GM19035 (cell line): ENCODE measurements at regions not wholly inside any gene's neighbourhood (a gene's known extent, or its start where the extent isn't known, plus 50 kb on each side); places are given as distances from the start of the nearest gene placed in this dataset.
"Not testable (repeated sequence)": the region's sequence is repeated elsewhere in the genome, so short reads cannot be mapped to it uniquely, and the experiment has no call there.

ENCODE experiments used
- ATAC-seq: cut with Tn5 transposase; IDR thresholded peaks from one replicate; pipeline ENCODE4 v1.9.1; 2021; ENCODE audit not compliant: unreplicated experiment

DNA sequence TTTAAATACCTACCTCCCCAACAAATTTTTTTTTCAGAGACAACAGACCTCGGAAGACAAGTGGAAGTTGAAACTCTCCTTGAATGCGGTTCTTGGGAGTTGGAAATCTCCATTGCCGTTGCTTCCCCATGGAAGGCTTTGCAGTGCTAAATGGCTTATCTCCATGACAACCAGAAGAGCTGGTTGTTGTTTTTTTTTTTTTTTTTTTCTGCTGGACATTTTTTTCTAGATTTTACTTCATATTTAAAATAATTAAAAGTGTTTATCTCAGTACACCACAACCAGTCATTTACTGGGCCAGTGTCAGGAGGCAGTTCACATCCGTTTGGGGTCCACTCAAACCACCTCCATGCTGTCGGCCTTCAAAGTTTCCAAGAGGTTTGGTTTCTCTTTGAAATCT, 348.5 kb upstream of the PRKCQ start:
- no peak for ATAC-seq

DNA sequence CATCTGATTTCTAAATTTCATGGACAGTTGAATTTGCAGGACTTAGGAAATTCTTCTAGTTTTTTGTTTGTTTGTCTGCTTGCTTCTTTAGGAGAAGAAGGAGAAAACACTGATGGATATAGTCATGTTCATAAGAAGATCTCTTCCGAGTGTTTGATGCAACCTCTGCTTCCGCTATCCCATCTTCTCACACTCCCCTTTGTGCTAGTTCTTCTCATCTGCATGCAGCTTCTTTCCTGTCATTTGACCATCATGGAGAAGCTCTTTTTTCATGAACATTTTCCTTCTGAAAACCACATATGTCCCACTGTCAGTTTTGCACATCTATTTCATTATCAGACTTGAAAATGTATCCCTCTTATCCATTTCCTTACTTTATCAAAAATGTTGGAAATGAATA, 346.9 kb upstream of the PRKCQ start:
- ATAC-seq: no peak

DNA sequence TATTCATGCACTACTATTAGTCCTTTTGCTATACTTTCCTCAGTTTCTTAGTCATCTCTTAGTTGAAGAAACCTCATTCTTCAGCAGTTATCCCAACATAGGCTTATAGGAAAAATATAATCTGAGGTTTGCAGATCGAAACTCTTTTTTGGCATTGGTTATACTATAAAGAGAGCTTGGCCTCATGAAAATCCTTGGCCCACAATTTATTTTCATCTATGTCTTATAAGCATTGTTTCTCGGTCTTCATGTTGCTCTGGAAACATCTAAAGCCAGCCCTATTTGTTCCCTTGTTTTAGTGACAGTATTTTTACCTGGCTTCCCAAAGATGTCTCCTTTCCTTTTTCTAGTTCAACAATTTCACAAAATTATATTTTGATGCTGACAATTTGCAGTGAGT, 345.1 kb upstream of the PRKCQ start:
- no peak for ATAC-seq

DNA sequence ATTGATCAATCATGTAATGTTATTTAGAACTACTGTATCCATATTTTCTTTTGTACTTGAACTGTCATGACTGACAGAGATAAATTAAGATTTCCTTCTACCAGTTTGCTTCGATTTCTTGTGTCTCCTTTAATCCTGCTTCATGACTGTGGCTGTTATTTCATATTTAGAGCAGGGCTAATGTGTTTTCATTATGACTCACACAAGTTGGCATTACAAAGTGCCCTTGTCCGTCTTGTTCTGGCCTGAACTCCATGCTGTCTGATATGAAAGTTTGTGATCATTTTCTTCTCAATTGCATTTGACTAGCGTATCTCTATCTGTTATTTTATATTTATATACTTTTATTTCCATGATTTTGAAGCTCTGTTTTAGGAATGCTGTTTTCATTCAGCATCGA, 344.1 kb upstream of the PRKCQ start:
- ATAC-seq: no peak

DNA sequence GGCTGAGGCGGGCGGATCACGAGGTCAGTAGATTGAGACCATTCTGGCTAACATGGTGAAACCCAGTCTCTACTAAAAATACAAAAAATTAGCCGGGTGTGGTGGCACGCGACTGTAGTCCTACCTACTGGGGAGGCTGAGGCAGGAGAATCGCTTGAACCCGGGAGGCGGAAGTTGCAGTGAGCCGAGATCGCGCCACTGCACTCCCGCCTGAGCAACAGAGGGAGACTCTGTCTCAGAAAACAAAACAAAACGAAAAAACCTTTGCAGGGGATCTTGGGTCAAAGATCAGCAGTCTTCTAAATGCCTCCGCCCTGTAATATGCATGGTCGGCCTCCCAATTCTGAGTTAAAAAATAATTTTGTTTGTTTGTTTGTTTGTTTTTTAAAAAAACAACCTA, 340.9 kb upstream of the PRKCQ start:
- ATAC-seq: not testable (repeated sequence)

DNA sequence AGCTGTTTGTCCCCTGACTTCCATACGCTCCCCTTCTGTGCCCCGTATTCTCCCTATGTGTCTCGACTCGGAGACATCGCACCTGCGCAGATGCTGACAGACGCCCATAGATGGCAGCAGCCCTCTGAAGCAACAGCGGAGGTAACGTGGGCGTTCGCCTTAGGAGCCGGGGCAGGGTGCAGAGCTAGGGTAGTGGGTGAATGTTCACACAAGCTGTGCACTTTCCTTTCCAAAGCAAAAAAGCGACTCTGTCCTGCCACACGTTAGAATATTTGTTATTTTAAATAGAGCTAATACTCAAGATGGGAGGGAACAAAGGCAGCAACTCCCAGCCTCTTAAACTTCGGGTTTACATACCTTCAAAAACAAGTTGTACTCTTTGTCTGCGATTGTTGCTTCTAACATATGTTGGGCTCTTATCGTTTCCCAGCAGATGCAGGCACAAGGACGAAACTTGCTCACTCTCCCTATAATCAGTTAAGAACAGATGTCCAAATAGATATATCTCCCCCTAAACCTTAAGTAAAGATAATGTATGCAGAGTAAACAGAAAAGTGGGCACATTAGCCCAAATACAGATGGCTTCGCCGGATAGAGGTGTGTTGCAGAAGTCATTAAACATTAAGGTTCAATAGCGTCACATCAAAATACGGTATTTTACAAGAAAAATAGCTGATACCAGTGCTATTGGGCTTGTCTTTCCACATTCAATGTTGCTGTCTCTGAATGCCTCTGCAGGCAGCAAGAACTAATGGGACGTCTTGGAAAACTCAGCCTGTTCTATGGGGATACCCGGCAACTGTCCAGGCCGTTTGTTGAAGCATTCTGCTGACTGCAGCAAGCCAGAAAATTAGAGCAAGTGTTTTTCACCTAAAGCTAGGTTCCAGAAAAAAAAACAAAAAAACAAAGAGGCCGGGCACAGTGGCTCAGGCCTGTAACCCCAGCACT, 340.3 kb upstream of the PRKCQ start:
- peak; percentile 98 for ATAC-seq

DNA sequence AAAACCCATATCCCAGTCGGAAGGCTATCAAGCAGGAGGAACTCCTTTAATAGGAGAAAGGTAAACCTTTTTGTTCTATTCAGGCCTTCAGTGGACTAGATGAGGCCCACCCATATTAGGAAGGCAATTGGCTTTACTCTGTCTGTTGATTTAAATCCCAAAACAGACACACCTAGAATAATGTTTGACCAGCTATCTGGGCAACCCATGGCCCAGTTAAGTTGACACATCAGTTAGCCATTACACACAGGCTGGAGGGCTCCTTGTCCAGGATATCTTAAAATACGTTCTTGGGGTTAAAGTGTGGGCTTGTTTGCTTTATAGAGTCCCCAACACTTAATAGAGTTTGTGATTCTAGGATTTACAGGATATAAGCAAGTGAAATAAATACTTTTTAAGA, 339.0 kb upstream of the PRKCQ start:
- ATAC-seq: no peak

DNA sequence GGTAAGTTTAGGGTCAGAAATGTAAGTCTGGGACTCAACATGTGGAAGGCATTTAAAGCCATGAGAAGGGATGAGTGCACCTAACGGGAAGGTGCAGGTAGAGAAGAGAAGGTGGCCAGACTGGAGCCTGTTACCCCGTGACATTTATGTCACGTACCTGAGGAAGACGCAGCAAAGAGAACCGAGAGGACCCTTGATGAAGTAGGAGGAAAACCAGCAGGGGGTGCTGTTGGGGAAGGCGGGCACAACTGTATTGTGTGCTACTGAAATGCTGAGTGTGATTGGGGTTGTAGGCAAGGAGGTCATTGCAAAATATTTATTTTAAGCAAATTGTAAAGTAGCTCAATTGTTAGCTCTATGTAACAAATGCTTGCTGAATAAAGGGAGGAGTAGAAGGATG, 338.2 kb upstream of the PRKCQ start:
- no peak for ATAC-seq

DNA sequence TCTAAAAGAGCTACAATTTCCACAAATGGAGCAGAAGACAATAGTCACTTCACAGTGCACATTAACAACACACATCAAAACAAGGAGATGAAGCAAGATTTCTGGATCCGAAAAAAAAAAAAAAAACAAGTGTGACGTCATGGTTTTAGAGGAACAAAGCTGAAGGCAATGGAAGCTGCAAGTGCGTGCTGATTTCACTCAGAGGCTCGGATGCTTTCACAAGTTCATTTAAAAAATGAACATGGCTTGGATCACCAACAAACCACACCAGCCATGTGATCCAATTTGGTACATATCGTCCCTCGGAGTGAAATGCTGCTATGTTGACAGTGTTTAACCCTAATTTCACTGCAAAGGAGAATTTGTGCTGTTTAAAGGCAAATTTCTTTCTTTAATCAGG, 337.0 kb upstream of the PRKCQ start:
- ATAC-seq: no peak

DNA sequence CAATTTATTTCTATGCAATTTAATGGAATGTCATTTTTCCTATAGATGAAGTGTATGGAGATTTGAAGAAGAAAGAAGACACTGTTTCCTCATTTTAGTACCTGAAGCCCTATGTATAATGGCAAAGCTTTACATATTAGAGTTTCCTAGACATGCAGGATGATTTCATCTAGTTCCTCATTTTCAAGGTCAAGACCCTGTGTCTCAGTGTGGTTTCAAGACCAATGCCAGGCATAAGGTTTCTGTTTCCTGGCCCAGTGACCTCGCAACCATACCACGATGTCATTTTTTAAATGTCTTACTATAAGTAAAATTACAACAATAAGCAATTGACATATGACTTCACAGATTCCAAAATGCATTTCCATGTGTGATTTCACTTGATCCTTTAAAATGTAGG, 336.5 kb upstream of the PRKCQ start:
- peak; percentile 35 for ATAC-seq

DNA sequence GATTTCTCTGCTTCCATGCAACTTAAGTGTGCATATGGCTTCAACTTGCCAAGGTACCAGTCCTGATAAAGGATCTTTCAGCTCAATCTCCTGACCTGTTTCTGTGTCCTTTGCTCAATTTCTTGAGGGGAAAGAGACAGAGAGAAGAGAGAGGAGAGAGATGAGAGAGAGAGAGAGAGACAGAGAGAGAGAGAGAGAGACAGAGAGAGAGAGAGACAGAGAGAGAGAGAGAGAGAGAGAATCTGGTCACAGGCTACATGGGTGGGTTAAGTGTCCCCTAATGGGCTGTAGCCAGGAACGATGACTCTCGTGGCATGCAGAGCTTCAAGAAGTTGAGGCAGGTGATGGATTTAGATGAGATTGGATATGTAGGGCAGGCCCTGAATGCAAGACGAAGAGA, 335.2 kb upstream of the PRKCQ start:
- ATAC-seq: no peak

DNA sequence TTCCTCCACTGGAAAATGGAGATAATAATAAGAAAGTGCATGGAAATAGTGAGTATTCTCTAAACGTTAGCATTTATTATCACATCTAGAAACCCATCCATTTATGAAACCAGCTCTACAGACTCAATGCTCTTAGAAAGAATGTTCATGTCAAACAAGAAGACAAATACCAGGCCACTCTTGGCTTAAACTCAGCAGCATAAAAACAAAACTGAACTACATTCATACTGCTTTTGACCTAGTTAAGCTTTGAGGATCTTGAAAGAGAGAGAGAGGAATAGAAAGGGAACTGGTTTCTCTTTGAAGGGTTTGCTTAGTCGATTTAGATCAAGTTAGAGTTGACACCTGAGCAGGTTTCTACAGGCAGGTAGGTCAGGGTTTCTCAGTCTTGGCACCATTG, 332.9 kb upstream of the PRKCQ start:
- ATAC-seq: no peak

DNA sequence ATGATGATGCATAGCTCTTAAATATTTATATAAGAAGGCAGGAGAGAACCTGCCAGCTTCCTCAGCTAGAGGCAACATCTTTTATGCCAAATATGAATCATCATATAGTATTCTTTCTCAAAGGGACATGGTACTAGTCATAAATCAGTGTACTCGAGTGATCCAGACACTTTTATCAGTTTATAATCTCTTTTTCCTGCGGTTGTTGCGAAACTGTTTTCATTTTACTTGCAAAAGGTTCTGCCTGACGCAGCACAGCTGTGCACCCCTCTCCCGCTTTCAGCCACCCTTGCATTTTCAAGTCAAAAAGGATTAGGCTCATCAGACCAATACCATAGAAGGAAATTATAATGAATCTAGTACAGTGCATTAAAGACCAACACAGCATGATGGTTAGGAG, 332.3 kb upstream of the PRKCQ start:
- ATAC-seq: no peak

DNA sequence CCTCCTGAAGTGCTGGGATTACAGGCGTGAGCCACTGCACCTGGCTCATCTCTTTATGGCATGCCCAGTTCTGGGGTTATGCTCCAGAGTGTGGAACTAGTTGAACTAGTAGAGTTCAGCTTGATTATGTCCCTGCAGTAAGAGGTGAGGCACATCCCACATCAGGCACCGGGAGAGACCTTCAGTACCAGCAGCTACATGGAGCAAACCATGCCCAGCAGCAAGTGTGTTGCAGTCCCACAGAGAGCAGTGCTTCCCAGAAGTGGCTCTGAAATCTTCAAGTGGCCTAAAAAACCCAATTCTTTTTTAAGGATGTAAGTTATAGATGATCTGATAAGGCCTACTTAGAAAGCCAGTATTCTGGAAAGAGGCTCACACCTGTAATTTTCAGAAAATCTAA, 331.9 kb upstream of the PRKCQ start:
- no peak for ATAC-seq

DNA sequence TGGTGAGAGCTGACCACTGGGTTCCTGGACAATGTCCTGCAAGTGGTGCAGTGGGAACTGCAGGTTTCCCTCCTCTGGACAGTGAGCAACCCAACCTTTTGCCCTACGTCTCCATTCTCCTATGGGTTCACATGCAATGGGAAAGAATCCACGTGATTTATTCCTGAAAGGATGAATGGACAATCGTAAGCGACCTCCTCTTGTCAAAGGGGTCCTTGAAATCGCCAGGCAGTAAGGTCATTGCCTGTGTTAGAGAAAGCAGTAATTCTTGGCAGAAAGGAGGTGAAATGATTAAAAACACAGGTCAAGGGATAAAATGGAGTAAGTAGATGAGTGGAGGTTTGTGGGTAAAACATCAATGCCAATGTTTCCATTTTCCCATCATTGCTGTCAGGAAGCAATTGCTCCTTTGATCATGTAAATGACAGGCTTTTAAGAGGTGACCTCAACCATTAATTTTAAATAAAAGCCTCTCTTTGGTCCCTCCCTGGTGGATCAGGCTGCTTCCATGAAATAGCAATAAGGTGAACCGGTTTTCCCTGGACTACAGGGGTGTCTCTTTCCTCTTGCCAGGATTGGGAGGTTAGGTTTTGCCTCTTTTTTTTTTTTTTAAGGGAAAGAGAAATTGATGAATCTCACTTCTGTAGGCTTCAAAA, 330.0 kb upstream of the PRKCQ start:
- no peak for ATAC-seq

DNA sequence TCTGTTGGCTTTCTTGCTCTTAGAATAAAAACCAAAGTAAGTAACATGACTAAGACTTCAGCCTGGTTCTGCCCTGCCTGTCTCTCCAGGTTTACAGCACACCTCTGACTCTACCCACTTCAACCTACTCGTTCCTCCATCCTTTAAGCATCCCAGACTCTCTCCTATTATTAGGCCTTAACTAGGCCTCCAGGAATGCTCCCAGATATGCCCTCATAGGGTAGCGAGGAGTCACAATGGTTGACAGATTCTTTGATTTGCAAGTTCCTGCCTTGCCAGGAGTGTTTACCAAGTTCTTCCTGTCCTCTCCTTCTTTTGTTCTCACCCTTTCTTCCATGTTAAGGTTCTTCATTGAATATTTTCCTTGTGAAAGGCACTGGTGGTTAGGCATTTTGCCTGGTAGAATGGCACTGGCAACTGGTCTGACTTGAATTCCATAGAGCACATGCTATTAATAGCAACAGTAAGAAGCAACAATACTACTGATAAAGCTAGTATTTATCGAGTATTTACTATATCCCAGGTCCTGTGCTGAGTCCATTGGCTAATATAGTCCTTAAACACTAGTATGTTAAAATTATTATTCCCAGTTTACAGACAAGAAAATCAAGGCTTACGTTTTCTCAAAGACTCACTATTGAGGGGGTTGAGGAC, 327.9 kb upstream of the PRKCQ start:
- no peak for ATAC-seq

DNA sequence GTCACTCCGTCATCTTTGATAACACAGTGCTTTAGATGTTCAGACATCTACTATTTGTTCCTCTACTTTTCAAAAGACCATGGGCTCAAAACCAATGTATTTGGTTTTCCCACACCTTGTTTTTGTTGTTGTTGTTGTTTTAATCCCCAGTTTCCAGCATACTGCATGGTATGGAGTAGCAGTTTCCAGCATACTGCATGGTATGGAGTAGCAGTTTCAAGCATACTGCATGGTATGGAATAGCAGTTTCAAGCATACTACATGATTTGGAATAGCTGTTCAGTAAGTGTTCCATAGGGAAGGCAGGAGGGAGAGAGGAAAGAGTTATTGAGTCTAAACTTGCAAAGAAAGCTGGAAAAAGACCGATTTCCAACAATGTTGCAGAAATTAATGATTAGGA, 314.3 kb upstream of the PRKCQ start:
- ATAC-seq: no peak

DNA sequence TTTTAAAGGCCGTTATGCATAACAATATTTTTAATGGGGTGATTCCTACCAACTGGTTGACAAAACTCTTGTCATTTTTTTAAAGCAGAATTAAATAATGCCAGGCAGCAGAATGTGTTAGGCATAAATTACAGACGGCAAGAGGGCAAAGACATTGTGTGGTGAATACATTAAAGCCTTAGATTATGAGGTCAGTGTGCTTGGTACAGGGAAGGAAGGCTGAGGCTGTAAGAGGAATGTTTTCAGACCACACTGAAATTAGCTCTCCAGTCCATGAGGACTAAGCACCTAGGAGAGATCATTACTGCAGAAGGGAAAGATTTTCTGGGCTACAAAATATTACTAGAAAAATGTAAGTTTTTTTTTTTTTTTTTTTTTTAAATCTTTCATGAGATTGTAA, 312.8 kb upstream of the PRKCQ start:
- no peak for ATAC-seq

DNA sequence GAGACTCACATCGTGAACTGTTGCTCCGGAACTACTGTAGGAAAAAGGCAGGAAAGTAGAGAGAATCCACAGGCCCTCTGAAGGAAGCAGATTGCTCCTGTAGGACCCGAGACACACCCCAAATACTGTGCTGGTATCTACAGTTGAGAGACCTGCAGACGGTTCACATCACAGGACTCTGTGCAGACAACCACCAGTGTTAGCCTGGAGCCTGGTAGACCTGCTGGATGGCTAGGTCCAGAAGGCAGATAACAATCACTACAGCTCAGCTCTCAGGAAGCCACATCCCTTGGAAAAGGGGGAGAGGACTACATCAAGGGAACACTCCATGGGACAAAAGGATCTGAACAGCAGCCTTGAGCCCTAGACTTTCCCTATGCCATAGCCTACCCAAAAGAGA, 311.8 kb upstream of the PRKCQ start:
- no peak for ATAC-seq

DNA sequence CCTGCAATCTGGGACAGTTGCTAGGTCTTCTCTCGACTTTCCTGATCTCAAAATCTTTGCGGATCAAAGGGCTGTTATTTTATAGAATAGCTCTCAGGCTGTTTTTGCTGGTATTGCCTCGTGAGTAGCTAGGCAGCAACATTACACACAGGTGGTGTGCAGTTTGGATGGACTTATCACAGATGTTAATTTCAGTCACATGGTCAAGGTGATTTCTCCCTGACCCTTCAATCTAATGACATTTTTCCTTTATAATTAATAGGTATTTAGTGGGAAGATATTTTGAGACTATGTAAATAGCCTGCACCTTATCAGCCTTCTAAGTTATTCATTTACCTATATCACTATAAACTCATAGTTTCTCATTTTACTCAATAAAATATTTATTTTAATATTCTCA, 309.6 kb upstream of the PRKCQ start:
- no peak for ATAC-seq

DNA sequence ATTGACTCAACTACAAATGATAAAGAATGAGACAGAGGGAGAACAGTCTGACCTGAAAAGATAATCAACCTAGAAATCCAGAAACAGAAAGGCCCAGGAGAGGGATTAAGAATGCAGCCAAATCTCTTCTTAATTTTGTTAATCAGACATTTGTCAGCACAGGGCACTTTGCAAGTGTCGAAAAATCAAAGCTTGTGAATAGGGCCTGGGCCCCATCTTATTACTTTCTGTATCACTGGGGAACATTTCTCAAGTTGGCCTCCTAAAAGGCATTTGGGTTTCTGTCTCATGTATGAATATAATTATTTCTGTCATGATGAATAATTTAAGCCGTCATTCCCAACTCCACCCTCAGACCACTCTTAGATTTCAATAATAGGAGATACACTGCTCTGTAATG, 308.4 kb upstream of the PRKCQ start:
- no peak for ATAC-seq

DNA sequence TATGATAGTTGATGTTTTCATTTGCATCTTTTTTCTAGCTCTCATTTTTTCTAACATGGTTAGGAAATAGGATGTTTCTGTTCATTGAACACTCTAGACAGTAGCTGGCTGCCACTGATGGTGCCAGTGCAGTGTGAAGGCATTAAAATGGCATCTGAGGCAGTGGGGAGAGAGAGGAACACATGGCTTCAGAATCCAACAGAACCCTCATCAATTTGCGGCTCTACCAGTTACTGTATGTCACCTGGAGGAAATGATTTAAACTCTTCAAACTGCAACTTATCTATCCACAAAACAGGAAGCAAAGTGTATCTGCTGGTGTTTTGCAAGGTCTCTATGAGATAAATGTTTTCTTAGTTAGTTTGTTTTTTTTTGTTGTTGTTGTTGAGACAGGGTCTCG, 305.2 kb upstream of the PRKCQ start:
- no peak for ATAC-seq
